ENCODE measurements at regions not wholly inside any gene's neighbourhood (a gene's known extent, or its start where the extent isn't known, plus 50 kb on each side); places are given as distances from the start of the nearest gene placed in this dataset.

DNA sequence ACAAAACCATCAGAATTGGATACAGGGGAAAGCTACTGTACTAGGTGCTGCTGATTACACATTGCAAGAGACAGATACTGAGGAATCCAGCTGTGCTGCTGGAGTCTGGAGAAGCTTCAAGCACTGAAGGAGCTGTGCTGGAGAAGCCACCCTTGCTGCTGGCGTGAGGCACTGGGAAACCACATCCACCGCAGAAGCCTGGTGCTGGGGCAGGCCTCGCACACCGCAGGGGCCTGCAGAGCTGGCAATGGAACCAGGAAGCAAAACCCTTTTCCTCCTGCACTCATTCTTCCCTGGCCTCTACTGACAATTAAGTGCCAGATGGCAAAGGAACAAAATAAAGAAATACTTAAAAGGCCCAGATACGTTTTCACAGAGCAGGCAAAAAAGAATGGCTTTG is 94.4 kb upstream of the MSH6 start:
- FAIRE-seq (no peak), DNase-seq (ENCODE audit: low read depth in 1 of 2, low spot score in 2 of 2) (no peak)
- H4K20me1 ChIP-seq (replicated peaks in 1 of 2; ENCODE audit: control insufficient read depth in 1 of 2, insufficient read depth in 2 of 2, low read length in 2 of 2) = no peaks in the 10 kb centered on the region
- H2BK15ac ChIP-seq (ENCODE audit: low read length) = no peak overlapping the region
- no peak overlapping the region for H3K14ac ChIP-seq (ENCODE audit: insufficient read length)
- H2BK20ac ChIP-seq (ENCODE audit: low read length) = peak overlapping the region; percentile 7
- no peak overlapping the region for H3K4ac ChIP-seq (replicated peaks; ENCODE audit: insufficient read length, low read depth, low read length)
- peak overlapping the region; percentile 88 for H4K91ac ChIP-seq (replicated peaks; ENCODE audit: insufficient read length, low read length)
- ChIA-PET POLR2A (ENCODE audit: partially characterized antibody) (interaction anchor here (1.3 kb wide), 1 partner anchor 12 kb away, joined by 3 read pairs; no protein-coding TSS in a partner anchor), CTCF (ENCODE audit: partially characterized antibody) (interaction anchor here (0.9 to 1.7 kb wide), 2 partner anchors 34 to 47 kb away, joined by 3 to 10 read pairs; no protein-coding TSS in a partner anchor)
- peaks cover 4 to 9% of the 10 kb centered on the region in 2 experiments; a peak in 2 of 4 replicates for H3K9me3 ChIP-seq (ENCODE audit: insufficient read depth in 2 of 2, low read depth in 1 of 2, low read length in 1 of 2)
- H3K79me1 ChIP-seq (ENCODE audit: low read depth, low read length) = no peaks in the 10 kb centered on the region
- H3K23me2 ChIP-seq (ENCODE audit: low read depth, low read length) = no peaks in the 10 kb centered on the region
- H3K4me3 ChIP-seq (ENCODE audit: extremely low read depth in 1 of 4, insufficient read depth in 2 of 4, low read depth in 3 of 4, low read length in 4 of 4) = no peak overlapping the region
- WGBS, 2 experiments (ENCODE audit: extremely low coverage in 1 of 2, insufficient coverage in 1 of 2, insufficient read length in 1 of 2, insufficient replicate concordance in 2 of 2, low coverage in 1 of 2, low lambda C conversion rate in 2 of 2, missing lambda C conversion rate in 1 of 2) = 81% methylated on average over 5 of the region's 5 CpGs; no CpG with 5 or more reads in 1 of the 2 experiments
- H2AFZ ChIP-seq (ENCODE audit: low read length) = peak overlapping the region; percentile 13; the same call in 1 of the 2 replicates
- H3K56ac ChIP-seq (replicated peaks; ENCODE audit: insufficient read length, low read depth, low read length) = no peak overlapping the region
- no peak overlapping the region for H3K9ac ChIP-seq (replicated peaks in 1 of 4; ENCODE audit: extremely low read depth in 1 of 4, low read depth in 3 of 4, low read length in 3 of 4)
- H4K8ac ChIP-seq (ENCODE audit: extremely low read depth, insufficient read depth, low read length) = no peak overlapping the region
- H2AK5ac ChIP-seq (ENCODE audit: low read depth, low read length) = no peak overlapping the region; the same call in 1 of the 2 replicates
- H2BK12ac ChIP-seq (ENCODE audit: low read depth, low read length) = peak overlapping the region; percentile 62; the same call in 1 of the 2 replicates
- peak overlapping the region; percentile 13 for H2BK120ac ChIP-seq (replicated peaks; ENCODE audit: low read depth, low read length)
- no peak overlapping the region for H3K4me2 ChIP-seq (ENCODE audit: insufficient read depth in 1 of 2, low read depth in 2 of 2, low read length in 2 of 2)
- peak overlapping the region; percentile 55 for H3K18ac ChIP-seq (ENCODE audit: extremely low read depth, low read length)
- H2BK5ac ChIP-seq (ENCODE audit: low read depth, low read length) = peak overlapping the region; percentile 1; the same call in 1 of the 2 replicates
- H3K36me3 ChIP-seq (ENCODE audit: control insufficient read depth in 2 of 4, insufficient read depth in 4 of 4, low read length in 3 of 4) = no peaks in the 10 kb centered on the region
- H3K79me2 ChIP-seq (ENCODE audit: control insufficient read depth in 1 of 2, insufficient read depth in 2 of 2, low read length in 2 of 2) = no peaks in the 10 kb centered on the region
- no peak overlapping the region for H3K23ac ChIP-seq (ENCODE audit: insufficient read length)
- H4K5ac ChIP-seq (ENCODE audit: insufficient read length, low read depth, low read length) = no peak overlapping the region
- peaks cover 0 to 3% (median 0%) of the 10 kb centered on the region in 4 experiments; a peak in 3 of 7 replicates for H3K4me1 ChIP-seq (replicated peaks in 1 of 4; ENCODE audit: control insufficient read depth in 3 of 4, insufficient read depth in 4 of 4, low read length in 3 of 4)
- no peaks in the 10 kb centered on the region for H3K27me3 ChIP-seq (replicated peaks in 1 of 4; ENCODE audit: control insufficient read depth in 3 of 4, extremely low read depth in 1 of 4, insufficient read depth in 3 of 4, low read length in 3 of 4)
- no peak overlapping the region for H3K27ac ChIP-seq (ENCODE audit: low read depth, low read length)
- TF ChIP-seq POU5F1 (IDR thresholded peaks at IDR 0.05; ENCODE audit: low read depth, low read length) (no peak), CTBP2 (IDR thresholded peaks at IDR 0.05; ENCODE audit: borderline replicate concordance, insufficient read depth, insufficient read length, low read length) (no peak), TEAD4 (IDR thresholded peaks at IDR 0.05; ENCODE audit: low read depth, low read length) (no peak), NRF1 (IDR thresholded peaks at IDR 0.05; ENCODE audit: low read depth, low read length) (no peak), ZNF274 (IDR thresholded peaks at IDR 0.05; ENCODE audit: borderline replicate concordance, extremely low read depth, low read length) (no peak), RXRA (IDR thresholded peaks at IDR 0.05; ENCODE audit: insufficient read depth, low read depth, low read length) (no peak), HDAC2 (IDR thresholded peaks at IDR 0.05; ENCODE audit: borderline replicate concordance in 1 of 2, low read depth in 2 of 2, low read length in 2 of 2) (no peak), HDAC6 (IDR thresholded peaks at IDR 0.05; ENCODE audit: low read depth, low read length) (no peak), KDM5A (IDR thresholded peaks at IDR 0.05; ENCODE audit: low read length) (no peak), KDM4A (IDR thresholded peaks at IDR 0.05; ENCODE audit: low read depth, low read length, severe bottlenecking) (no peak), TCF12 (IDR thresholded peaks at IDR 0.05; ENCODE audit: low read depth, low read length) (no peak), SIN3A (conservative IDR thresholded peaks at IDR 0.05 in 1 of 2, IDR thresholded peaks at IDR 0.05 in 1 of 2; ENCODE audit: low read depth in 1 of 2, low read length in 2 of 2) (no peak), POLR2AphosphoS5 (IDR thresholded peaks at IDR 0.05; ENCODE audit: low read depth, low read length) (no peak)
- TF ChIP-seq, protein P1, sequence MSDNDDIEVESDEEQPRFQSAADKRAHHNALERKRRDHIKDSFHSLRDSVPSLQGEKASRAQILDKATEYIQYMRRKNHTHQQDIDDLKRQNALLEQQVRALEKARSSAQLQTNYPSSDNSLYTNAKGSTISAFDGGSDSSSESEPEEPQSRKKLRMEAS (IDR thresholded peaks at IDR 0.05) = no peak

All from H1 (cell line).